ENCODE measurements at regions not wholly inside any gene's neighbourhood (a gene's known extent, or its start where the extent isn't known, plus 50 kb on each side); places are given as distances from the start of the nearest gene placed in this dataset.
"Not testable (repeated sequence)": the region's sequence is repeated elsewhere in the genome, so short reads cannot be mapped to it uniquely, and the experiment has no call there.

- DNase-seq (ENCODE audit: insufficient read length, low spot score) (no peak), FAIRE-seq (no peak)
Measured at GRCh38 chr11:97888641-97889040, 1132.1 kb upstream of the CNTN5 start.

GRCh38 chr11:97890466-97890865, 1130.3 kb upstream of the CNTN5 start:
- FAIRE-seq = no peak
- DNase-seq (ENCODE audit: insufficient read length, low spot score) = no peak

GRCh38 chr11:97893612-97894011, 1127.1 kb upstream of the CNTN5 start:
- no peak for FAIRE-seq
- no peak for DNase-seq (ENCODE audit: insufficient read length, low spot score)

- FAIRE-seq (no peak), DNase-seq (ENCODE audit: insufficient read length, low spot score) (no peak)
Measured at GRCh38 chr11:97894978-97895377, 1125.8 kb upstream of the CNTN5 start.

GRCh38 chr11:97895572-97895971, 1125.2 kb upstream of the CNTN5 start:
- DNase-seq (ENCODE audit: insufficient read length, low spot score) (no peak), FAIRE-seq (no peak)

GRCh38 chr11:97902828-97903227, 1117.9 kb upstream of the CNTN5 start:
- no peak for FAIRE-seq
- DNase-seq (ENCODE audit: insufficient read length, low spot score) = no peak

- no peak for FAIRE-seq
- no peak for DNase-seq (ENCODE audit: insufficient read length, low spot score)
Measured at GRCh38 chr11:97905101-97905500, 1115.6 kb upstream of the CNTN5 start.

GRCh38 chr11:97905671-97906070, 1115.1 kb upstream of the CNTN5 start:
- FAIRE-seq (no peak), DNase-seq (ENCODE audit: insufficient read length, low spot score) (no peak)

- no peak for DNase-seq (ENCODE audit: insufficient read length, low spot score)
- FAIRE-seq = no peak
Measured at GRCh38 chr11:97908354-97908753, 1112.4 kb upstream of the CNTN5 start.

GRCh38 chr11:97909614-97910399, 1110.9 kb upstream of the CNTN5 start:
- DNase-seq (ENCODE audit: insufficient read length, low spot score) = no peak
- no peak for FAIRE-seq

GRCh38 chr11:97912629-97913028, 1108.1 kb upstream of the CNTN5 start:
- FAIRE-seq (no peak), DNase-seq (ENCODE audit: insufficient read length, low spot score) (no peak)

- FAIRE-seq; DNase-seq (ENCODE audit: insufficient read length, low spot score): not testable (repeated sequence)
Measured at GRCh38 chr11:97922933-97923332, 1097.8 kb upstream of the CNTN5 start.

- no peak for DNase-seq (ENCODE audit: insufficient read length, low spot score)
- no peak for FAIRE-seq
Measured at GRCh38 chr11:97934572-97935208, 1086.1 kb upstream of the CNTN5 start.

GRCh38 chr11:97937501-97937900, 1083.2 kb upstream of the CNTN5 start:
- DNase-seq (ENCODE audit: insufficient read length, low spot score) = no peak
- no peak for FAIRE-seq

GRCh38 chr11:97938789-97939188, 1082.0 kb upstream of the CNTN5 start:
- FAIRE-seq (no peak), DNase-seq (ENCODE audit: insufficient read length, low spot score) (no peak)

GRCh38 chr11:97943493-97943892, 1077.3 kb upstream of the CNTN5 start:
- FAIRE-seq (no peak), DNase-seq (ENCODE audit: insufficient read length, low spot score) (no peak)

- DNase-seq (ENCODE audit: insufficient read length, low spot score) = no peak
- no peak for FAIRE-seq
Measured at GRCh38 chr11:97948793-97949192, 1072.0 kb upstream of the CNTN5 start.

GRCh38 chr11:97955595-97955994, 1065.2 kb upstream of the CNTN5 start:
- DNase-seq (ENCODE audit: insufficient read length, low spot score) (no peak), FAIRE-seq (no peak)

GRCh38 chr11:97956904-97957303, 1063.8 kb upstream of the CNTN5 start:
- FAIRE-seq = no peak
- DNase-seq (ENCODE audit: insufficient read length, low spot score) = no peak

- FAIRE-seq (no peak), DNase-seq (ENCODE audit: insufficient read length, low spot score) (no peak)
Measured at GRCh38 chr11:97961431-97961830, 1059.3 kb upstream of the CNTN5 start.

GRCh38 chr11:97962758-97963157, 1058.0 kb upstream of the CNTN5 start:
- FAIRE-seq = no peak
- no peak for DNase-seq (ENCODE audit: insufficient read length, low spot score)

Data from GM19239 (cell line).